GM18507 (cell line): ENCODE measurements at regions not wholly inside any gene's neighbourhood (a gene's known extent, or its start where the extent isn't known, plus 50 kb on each side); places are given as distances from the start of the nearest gene placed in this dataset.
"Not testable (repeated sequence)": the region's sequence is repeated elsewhere in the genome, so short reads cannot be mapped to it uniquely, and the experiment has no call there.

ENCODE experiments used
- DNase-seq: peaks from one replicate; pipeline ENCODE4 v3.0.0; 2011; ENCODE audit warnings: low read depth; ENCODE audit not compliant: insufficient read length; ENCODE audit errors: extremely low spot score
- FAIRE-seq: peaks from 2 replicates; lab custom pipeline; 2011; peaks lifted over from hg19 to GRCh38; lab: Jason Lieb, UNC

DNA sequence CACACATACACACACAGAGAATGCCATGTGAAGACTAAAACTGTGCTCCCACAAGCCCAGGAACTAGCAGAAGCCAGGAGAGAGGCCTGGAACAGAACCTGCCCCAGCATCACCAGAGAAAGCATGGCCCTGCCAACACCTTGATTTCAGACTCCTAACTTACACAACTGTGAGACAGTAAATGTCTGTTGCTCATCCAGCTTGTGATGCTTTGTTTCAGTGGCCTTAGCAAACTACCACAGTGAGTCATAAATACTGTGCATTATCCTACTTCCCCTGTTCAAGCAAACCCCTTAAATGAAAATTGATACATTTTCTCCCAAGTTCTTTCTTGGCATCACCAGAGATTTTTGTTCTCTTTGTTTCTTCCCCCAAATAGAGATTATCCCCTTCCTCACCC, 1539.4 kb upstream of the TENM4 start:
- DNase-seq = no peak
- FAIRE-seq = no peak

DNA sequence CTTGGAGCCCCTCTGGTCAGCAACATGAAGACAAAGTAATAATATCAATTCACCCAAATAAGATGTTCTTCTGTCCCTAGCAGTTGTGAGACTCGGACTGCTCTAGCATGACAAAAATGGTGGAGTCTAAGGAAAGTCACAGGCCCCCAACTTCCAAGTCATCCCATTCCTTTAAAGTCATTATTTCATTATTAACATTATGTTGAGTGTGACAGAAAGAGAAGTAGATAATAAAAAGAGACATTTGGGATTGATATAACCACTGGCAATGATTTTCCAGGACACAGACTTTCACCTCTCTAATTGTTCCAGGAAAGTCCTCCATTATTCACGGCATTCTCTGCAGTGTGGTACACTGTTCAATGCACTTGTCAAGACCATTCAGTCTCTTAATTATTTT, 1533.0 kb upstream of the TENM4 start:
- DNase-seq (no peak), FAIRE-seq (no peak)

DNA sequence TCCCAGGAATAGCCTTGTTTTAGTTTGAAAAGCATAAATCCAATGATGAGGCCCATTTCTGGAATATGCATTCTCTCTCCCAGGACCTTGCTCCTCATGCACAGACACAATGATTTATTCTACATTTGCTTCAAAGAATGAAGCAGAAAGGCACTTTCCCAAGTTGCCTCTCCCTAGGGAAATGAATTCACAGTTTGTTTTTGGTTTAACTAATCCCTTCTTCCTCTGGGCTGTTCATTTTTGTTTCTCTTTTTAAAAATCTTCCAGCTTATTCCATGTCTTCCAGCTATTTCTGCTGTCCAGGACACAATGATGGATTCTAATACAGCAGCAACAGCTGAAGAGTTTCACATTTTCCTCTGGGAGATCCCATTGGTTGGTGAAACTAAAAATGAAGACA, 1529.2 kb upstream of the TENM4 start:
- FAIRE-seq (no peak), DNase-seq (no peak)

DNA sequence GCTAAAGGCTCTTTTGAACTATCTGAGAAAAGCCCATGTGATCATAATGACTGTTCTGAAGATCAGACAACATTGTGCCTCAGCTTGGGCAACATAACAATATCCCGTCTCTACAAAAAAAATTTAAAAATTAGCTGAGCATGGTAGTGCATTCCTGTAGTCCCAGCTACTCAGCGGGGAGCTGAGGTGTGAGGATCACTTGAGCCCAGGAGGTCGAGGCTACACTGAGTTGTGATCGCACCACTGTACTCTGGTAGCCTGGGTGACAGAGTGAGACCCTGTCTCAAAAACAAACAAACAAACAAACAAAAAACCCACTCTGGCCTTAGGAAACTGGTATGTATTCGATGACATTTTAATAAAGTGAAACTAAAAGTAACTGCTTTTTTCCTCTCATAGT, 1526.8 kb upstream of the TENM4 start:
- no peak for FAIRE-seq
- no peak for DNase-seq

DNA sequence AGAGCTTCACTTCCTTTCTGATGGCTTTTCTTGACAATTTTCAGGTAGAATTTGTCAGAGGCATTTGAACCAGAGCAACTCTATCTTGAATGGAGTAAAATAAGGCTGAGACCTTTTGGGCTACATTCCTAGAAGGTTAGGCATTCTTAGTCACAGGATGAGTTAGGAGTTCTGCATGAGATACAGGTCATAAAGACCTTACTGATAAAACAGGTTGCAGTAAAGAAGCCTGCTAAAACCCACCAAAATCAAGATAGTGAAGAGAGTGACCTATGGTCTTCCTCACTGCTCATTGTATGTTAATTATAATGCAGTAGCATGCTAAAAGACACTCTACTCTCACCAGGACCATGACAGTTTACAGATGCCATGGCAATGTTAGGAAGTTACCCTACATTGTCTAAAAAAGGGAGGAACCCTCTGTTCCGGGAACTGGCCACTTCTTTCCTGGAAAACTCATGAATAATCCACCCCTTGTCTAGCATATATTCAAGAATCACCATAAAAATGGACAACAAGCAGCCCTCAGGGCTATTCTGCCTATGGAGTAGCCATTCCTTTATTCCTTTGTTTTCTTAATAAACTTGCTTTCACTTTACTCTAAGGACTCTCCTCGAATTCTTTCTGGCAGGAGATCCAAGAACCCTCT, 1519.7 kb upstream of the TENM4 start:
- no peak for DNase-seq

DNA sequence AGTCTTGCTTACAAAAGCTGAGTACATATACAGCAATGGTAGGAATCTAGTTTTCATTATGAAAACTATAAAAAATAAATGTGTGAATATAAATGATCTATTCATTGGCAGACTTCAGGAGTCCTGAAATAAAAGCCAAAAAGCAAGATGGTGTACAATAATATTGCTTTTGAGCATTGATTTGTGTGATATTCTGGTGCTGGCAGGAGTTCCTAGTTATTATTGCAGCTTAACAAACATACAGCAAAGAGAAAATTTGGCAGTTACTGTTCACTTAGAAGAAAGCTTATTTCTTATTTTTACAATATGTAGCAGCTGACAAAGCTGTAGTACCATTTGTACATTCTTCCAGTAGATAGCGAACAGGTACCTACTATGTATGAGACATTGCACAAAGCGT, 1518.9 kb upstream of the TENM4 start:
- FAIRE-seq = no peak

More for the DNA sequence above, 1519.7 kb upstream of the TENM4 start:
- FAIRE-seq = no peak

DNA sequence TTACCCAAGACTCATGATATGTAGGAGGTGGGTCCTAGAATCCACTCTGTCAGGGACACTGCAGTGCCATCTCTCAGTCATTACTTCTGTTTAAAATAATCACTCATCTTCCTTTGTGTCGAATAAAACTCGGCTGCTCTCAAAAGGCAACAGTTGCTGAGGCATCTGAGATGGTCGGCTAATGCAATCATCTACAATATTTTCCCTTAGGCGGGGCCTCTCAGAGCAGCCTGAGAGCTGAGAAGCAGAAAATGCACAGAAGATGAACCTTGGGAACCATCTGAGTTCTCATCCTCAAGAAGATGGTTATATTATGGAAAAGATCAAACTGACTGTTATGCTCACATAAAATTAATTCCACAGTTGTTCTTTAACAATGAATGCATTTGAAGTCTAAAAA, 1518.2 kb upstream of the TENM4 start:
- DNase-seq (no peak), FAIRE-seq (no peak)

More for the DNA sequence above, 1518.9 kb upstream of the TENM4 start:
- DNase-seq = no peak

DNA sequence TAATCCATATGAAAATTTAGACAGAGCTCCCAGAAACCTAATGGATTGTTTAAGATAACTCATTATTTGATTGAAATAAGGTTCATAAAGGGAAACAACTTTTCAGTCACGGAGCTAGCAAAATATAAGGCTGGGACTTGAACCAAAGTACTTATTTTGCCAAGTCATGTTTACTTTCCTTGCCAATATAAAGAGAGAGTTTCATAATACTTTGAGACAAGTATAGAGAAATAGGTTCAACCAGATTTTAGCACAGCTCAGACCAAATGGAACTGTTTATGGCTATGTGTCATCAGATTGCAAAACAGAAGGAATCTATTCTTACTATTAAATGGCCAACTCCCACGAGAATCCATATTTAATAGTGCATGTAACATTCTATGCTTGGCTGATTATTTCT, 1517.5 kb upstream of the TENM4 start:
- DNase-seq (no peak), FAIRE-seq (no peak)

DNA sequence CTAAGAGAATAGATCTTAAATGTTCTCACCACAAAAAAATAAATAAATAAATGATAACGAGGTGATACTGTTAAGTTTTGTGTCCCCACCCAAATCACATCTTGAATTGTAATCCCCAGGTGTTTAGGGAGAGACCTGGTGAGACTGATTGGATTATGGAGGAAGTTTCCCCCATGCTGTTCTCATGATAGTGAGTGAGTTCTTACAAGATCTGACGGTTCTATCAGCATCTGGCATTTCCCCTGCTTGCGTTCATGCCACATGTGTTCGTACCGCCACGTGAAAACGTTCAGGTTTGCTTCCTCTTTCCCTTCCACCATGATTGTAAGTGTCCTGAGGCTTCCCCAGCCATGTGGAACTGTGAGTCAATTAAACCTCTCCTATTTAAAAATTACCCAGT, 1514.8 kb upstream of the TENM4 start:
- no peak for DNase-seq

DNA sequence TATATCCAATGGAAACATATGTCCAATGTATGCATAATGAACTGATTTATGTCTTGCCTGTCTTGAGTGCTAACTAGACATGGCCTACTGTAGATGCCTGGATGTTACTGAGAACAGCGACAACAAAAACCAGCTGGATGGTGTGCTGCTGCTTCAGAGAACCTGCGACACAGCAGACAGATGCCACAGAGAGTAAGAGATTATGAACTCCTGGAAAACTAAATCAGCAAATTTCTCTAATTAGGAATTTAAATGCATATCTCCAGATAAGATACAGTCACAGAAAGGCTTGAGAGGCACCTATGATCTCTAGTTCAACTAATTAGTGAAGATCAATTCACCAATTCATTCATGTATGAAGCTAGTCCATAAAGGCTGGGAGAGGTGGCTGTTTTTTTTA, 1508.0 kb upstream of the TENM4 start:
- DNase-seq (no peak), FAIRE-seq (no peak)

More for the DNA sequence above, 1514.8 kb upstream of the TENM4 start:
- FAIRE-seq = no peak

DNA sequence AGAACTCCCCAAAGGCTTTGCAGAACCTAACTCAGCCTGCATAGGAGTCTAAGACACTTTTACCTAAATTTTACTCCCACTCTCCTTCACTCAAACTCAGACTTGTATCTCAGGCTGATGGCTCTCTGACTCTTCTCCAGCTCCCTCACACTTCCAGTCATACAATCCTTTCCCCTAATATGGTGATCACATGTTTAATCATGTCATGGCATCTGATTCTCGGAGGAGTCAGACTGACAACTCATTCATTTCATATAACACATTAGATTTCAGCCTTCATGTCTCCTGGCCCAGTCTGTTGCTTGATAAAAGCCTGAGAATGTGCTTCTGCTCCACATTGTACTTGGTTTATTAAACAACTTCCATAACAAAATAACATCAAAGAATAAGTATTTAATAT, 1503.9 kb upstream of the TENM4 start:
- FAIRE-seq = no peak

DNA sequence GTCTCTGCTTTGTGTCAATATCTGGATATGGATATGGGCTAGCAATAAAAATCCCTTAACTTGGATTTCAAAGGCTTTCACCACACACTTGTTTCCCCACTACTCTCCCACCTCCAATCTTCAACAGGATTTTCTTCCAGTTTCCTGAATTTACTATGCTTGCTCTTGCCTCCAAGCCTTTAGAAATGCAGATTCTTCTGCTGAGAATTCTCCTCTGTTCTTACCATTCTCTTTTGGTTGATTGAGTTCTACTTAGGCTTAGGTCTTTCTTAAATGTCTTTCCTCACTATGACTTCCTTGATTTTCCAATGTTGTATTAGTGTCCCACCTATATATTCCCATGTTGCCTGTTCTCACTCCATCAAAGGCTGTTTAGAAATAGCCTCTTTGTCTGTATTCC, 1502.4 kb upstream of the TENM4 start:
- no peak for DNase-seq
- FAIRE-seq = no peak

More for the DNA sequence above, 1503.9 kb upstream of the TENM4 start:
- DNase-seq = no peak

DNA sequence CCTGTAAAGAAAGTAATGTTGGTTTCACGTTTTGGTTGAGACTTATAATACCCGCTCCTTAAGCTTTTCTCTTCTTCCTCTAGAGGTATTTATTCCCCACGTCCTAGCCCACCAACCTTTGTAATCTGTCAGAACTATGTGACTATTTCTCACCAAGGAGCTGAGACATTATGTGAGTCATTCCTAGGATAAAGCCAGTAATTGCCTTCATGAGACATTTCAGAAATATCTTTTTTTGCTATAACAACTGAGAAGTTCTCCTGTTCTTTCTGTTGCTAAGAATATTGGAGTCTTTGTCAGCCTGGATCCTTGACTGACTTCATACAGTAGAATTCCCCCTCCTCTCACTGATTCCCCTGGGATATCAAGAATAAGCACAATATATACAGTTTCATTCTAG, 1497.0 kb upstream of the TENM4 start:
- DNase-seq (no peak), FAIRE-seq (no peak)

DNA sequence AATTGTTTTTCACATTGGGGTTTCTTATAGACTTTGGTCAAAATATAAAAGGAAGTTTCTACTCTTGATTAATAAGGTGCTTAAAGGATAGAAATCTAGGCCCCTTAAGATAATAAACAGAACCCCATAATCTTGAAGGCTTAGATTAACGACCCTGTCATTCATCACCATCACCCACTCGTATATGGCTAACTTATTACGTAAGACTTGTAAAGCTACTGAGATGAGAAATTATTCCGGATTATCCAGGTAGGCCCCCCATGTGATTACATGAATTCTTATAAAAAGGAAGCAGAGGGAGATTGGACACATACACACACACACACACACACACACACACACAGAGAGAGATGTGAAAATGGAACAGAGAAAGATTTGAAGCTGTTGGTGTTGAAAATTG, 1489.2 kb upstream of the TENM4 start:
- DNase-seq (no peak), FAIRE-seq (no peak)

DNA sequence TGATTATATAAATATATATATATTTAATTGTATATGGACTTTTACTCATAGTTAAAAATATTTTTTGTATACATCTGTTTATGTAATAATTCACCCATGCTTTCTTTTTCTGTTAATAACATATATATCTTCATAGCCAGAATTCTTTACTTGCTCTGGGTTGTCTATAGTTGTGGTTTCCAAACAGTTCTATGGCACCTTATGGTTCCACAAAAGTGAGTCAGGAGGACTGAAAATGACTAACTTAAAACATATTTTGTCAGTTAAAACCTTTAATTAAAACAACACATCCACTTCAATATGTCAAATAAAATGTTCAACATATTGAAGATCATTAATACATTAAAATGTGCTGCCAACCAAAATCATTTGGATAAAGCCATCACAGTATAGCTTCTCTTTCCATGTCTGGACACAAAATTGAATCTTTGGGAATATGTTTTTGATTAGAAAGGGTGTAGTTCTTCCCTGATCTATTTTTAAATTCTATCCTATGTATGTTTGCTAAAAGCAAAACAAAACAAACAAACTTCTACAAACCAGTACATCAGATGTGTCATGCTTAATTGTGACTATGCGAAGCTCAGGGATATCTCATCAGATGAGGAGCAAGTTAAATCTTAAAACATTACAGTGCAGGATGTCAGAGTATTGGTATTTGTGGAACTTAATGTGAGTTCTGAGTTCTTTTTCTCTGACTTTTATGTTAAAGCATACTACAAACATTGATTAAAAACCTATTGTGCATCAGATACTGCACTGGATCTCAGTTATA, 1488.4 kb upstream of the TENM4 start:
- DNase-seq (no peak), FAIRE-seq (no peak)

DNA sequence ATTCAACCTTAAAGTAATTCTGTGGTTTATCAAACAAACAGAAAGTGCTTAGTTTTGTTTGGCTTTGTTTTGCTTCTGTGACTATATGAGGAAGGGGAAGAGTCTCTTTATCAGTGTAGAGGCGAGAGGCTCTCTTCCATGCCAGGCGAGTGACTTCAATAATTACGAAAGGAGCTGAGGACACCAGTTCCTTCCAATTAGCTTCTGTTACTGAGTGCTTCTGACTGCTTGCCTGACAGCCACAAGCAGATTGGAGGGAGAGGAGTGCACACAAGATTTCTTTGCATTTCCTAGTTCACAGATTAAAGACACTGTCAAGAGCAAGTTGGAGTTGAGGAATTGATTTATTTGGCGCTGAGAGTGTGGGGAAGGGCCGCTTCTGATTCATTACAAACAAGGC, 1484.5 kb upstream of the TENM4 start:
- DNase-seq (no peak), FAIRE-seq (no peak)

DNA sequence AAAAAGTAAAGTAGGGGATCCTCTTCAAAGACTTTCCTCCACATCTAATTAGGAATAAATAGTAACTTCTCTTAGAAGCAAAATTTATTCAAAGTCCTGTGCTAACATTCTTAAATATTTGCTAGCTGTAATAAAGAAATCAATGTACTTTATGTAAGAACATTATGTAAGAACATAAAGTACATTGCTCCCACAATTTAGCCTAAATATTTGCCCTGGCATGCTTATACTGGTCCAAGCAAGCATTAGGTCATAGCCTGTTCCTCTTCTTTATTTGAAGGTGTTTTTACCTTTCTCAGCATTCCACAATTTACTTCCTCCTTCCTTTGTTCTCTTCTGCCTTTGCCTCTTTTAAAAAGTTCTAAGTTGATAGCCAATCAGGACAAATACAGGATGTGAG, 1480.5 kb upstream of the TENM4 start:
- not testable (repeated sequence) for DNase-seq, FAIRE-seq

DNA sequence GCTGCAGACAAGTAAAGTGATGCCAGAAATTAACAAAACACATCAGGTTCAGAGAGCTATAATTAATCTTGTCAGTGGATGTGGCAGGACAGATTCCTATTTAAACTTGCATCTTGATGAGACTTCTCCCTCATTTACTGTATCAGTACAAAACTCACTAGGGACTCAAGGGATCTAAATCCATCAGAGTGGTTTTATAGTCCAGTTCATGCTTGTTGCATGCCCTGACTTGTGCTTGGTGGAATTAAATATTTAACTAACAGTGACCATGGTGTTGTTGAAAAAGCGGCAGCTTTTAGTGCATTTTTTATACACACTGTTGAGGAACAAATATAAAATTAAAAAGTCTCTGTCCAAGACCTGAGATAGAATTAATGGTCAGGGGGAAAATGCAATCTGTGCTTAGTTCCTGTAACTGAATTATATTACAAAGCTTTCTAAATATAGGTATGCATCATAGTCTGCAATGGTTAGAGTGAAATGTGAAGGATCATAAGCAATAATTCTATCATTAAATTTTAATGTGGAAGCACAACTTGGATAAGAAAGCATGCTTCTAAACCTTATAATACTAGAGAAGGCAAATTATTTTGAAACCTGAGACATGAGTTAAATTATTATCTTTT, 1475.5 kb upstream of the TENM4 start:
- DNase-seq (no peak), FAIRE-seq (no peak)

DNA sequence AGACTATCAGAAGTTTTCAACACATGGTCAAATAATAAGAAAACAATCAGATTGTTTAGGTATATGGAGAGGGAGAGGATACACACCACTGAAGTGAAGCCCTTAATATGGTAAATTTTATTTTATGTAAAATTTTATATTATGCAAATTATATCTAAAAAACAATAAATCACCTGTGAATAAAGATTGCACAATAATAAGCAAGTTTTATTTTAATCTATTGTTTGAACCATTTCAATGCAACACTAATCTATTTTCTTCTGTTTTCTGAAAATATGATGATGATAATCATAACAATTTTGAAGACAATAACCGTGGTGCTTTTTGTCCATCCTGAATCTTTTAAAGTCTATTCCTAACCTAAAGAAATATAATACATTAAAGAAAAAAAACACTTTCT, 1473.5 kb upstream of the TENM4 start:
- FAIRE-seq (no peak), DNase-seq (no peak)

DNA sequence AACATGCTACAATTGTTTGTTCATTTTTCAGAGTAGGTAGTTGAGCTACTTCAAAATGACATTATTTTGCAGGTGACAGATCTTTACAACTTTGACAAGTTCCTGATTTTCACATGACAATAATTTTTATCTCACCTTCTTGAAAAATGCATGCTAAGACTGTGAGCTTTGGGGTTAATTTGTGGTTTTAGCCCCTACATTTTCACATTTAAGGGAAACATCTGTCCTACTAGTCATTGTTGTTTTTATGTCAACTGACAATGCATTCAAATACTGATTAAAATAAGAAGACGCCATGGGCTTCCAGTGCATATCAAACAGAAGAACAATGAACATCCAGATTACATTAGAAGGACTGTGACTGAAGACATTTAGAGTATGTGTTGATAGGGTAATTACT, 1470.8 kb upstream of the TENM4 start:
- DNase-seq (no peak), FAIRE-seq (no peak)

DNA sequence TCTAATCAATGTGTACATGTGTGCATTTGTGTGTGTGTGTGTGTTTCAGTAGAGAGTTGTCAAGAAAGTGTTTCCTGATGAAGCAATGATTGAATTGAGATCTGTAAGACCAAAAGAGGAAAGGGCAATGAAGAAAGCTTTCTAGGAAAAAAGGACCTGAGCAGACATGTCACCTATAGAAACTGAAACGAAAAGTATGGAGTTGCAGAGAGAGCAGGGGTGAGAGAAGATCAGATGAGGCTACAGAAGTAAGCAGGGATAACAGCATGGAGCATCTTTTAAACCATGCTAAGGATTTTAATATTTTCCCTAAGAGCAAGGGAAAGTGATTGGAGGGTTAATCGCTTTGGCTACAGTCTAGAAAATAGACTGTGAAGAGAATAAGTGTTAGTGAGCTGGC, 1459.4 kb upstream of the TENM4 start:
- no peak for FAIRE-seq
- no peak for DNase-seq
